Body of pancreas (tissue), 4 donors: ENCODE measurements at regions not wholly inside any gene's neighbourhood (a gene's known extent, or its start where the extent isn't known, plus 50 kb on each side); places are given as distances from the start of the nearest gene placed in this dataset.

ENCODE experiments used
- POLR2A ChIP-seq, 3 donors: fragments of 450-650 bp; IDR thresholded peaks; one replicate each; pipeline ENCODE4 v1.6.1; 2016; ENCODE audit warnings: antibody characterized with exemption in 3 of 3, mild to moderate bottlenecking in 2 of 3
- TF ChIP-seq, protein P1 (sequence below), 7 experiments: fragments of 450-650 bp in 4 of 7; fragments of 200-600 bp in 3 of 7; sonication (generic) in 3 of 7; IDR thresholded peaks; one replicate each; pipeline ENCODE4 v1.5.1; 2016 to 2019; ENCODE audit warnings: antibody characterized with exemption in 7 of 7

- TF ChIP-seq, protein P1, sequence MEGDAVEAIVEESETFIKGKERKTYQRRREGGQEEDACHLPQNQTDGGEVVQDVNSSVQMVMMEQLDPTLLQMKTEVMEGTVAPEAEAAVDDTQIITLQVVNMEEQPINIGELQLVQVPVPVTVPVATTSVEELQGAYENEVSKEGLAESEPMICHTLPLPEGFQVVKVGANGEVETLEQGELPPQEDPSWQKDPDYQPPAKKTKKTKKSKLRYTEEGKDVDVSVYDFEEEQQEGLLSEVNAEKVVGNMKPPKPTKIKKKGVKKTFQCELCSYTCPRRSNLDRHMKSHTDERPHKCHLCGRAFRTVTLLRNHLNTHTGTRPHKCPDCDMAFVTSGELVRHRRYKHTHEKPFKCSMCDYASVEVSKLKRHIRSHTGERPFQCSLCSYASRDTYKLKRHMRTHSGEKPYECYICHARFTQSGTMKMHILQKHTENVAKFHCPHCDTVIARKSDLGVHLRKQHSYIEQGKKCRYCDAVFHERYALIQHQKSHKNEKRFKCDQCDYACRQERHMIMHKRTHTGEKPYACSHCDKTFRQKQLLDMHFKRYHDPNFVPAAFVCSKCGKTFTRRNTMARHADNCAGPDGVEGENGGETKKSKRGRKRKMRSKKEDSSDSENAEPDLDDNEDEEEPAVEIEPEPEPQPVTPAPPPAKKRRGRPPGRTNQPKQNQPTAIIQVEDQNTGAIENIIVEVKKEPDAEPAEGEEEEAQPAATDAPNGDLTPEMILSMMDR (IDR thresholded peaks at IDR 0.05): no peak
- TF ChIP-seq POLR2A (IDR thresholded peaks at IDR 0.05): no peak
Observed at GRCh38 chr14:30235485-30235884, 307.8 kb upstream of the PRKD1 start.
